Activated CD8-positive, alpha-beta memory T cell treated with anti-CD3 and anti-CD28 coated beads for 48 hours (primary cell): ENCODE measurements at regions not wholly inside any gene's neighbourhood (a gene's known extent, or its start where the extent isn't known, plus 50 kb on each side); places are given as distances from the start of the nearest gene placed in this dataset.
"Not testable (repeated sequence)": the region's sequence is repeated elsewhere in the genome, so short reads cannot be mapped to it uniquely, and the experiment has no call there.

ENCODE experiments used
- DNase-seq, 3 experiments: peaks; one replicate each; pipeline ENCODE4 v3.0.0-alpha.2; 2020; ENCODE audit warnings: low read depth in 2 of 3, low spot score in 2 of 3

- no peak for DNase-seq
Measured at GRCh38 chr12:68422956-68423574, 90.9 kb upstream of the MDM1 start.

- DNase-seq: no peak
Measured at GRCh38 chr12:68425998-68426397, 93.8 kb upstream of the MDM1 start.

GRCh38 chr12:68428211-68428610 lies 96.0 kb upstream of the MDM1 start:
- DNase-seq: no peak

GRCh38 chr12:68428724-68429501 lies 96.8 kb upstream of the MDM1 start:
- no peak for DNase-seq

GRCh38 chr12:68429696-68430095 lies 97.5 kb upstream of the MDM1 start:
- no peak for DNase-seq

GRCh38 chr12:68431786-68432185 lies 99.6 kb upstream of the MDM1 start:
- no peak for DNase-seq

- no peak for DNase-seq
Measured at GRCh38 chr12:68432622-68433021, 100.5 kb upstream of the MDM1 start.

- DNase-seq: no peak
Measured at GRCh38 chr12:68434391-68435298, 102.5 kb upstream of the MDM1 start.

GRCh38 chr12:68435299-68435637 lies 103.1 kb upstream of the MDM1 start:
- no peak for DNase-seq

GRCh38 chr12:68435816-68436215 lies 103.7 kb upstream of the MDM1 start:
- DNase-seq: no peak

- no peak for DNase-seq
Measured at GRCh38 chr12:68438601-68439000, 106.4 kb upstream of the MDM1 start.

GRCh38 chr12:68439368-68440045 lies 107.3 kb upstream of the MDM1 start:
- DNase-seq: no peak

GRCh38 chr12:68440068-68440581 lies 108.0 kb upstream of the MDM1 start:
- no peak for DNase-seq

GRCh38 chr12:68441167-68441566 lies 109.0 kb upstream of the MDM1 start:
- DNase-seq: no peak

- not testable (repeated sequence) for DNase-seq
Measured at GRCh38 chr12:68442353-68442972, 110.3 kb upstream of the MDM1 start.

- DNase-seq: not testable (repeated sequence)
Measured at GRCh38 chr12:68443695-68444094, 111.5 kb upstream of the MDM1 start.

GRCh38 chr12:68445824-68446223 lies 113.7 kb upstream of the MDM1 start:
- DNase-seq: no peak

- DNase-seq: no peak
Measured at GRCh38 chr12:68446384-68446783, 114.2 kb upstream of the MDM1 start.

- no peak for DNase-seq
Measured at GRCh38 chr12:68446901-68447796, 115.0 kb upstream of the MDM1 start.

GRCh38 chr12:68447797-68448260 lies 115.7 kb upstream of the MDM1 start:
- DNase-seq: no peak
